SIG-M5 treated with dmso at 0.1 percent for 504 hours (cell line): ENCODE measurements at regions not wholly inside any gene's neighbourhood (a gene's known extent, or its start where the extent isn't known, plus 50 kb on each side); places are given as distances from the start of the nearest gene placed in this dataset.

Source experiments
- DNase-seq: peaks from one replicate; lab custom pipeline; 2025; ENCODE audit not compliant: unreplicated experiment; lab: John Stamatoyannopoulos, UW

DNA sequence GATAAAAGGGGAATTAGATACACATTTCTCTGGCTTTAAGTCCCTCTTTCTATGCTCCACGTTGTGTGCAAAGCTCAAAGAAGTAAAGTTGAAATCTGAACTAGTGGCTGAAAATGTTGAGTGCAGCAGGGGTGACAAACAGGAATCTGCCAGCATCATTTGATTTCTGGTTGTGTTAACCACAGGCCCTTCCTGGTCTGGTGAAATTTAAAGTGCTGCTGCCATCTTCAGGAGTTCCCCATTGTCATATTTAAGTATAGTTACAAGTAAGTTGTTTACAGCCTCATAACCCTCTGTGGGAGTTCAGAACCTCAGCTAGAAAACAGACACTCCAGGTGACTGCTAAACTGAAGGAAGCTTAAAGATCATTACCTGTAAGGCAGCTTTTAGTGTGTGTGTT is 90.9 kb upstream of the CCDC196 start:
- DNase-seq: peak; percentile 23

DNA sequence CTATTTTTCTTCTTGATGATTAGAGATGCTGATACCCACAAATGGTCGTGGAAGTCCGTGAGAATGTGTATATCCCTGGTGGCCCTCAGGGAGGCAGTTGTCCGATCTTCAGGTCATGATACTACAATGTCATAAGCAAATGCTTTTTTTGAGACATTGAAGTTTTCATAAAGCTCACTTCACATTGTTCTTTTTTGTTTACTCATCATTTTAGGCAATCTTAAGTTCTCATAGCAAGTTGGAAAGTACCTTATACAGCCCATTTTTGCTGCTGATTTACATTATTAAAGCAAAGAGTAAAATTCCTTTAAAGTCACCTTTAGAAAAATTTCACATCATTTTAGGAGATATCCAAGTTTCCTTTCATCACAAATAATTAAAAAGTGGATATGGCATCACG is 90.0 kb upstream of the CCDC196 start:
- no peak for DNase-seq

DNA sequence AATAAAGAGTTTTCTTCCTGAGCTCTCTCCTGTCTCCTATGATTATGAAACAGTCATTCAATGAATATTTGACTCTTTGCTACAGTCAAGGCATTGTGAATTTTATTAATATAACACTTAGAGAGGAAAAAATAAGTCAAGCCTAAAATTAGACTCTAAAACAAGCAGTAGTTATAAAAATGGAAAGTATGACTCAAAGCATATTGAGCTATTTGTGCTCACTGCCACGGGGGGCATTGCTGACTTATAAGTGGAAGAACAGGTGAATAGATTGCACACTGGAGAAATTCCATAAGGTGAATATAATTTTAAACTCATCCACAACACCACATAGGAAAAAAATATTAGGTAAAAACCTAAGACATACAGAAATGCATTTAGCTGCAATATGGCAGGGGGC is 87.7 kb upstream of the CCDC196 start:
- DNase-seq: no peak

DNA sequence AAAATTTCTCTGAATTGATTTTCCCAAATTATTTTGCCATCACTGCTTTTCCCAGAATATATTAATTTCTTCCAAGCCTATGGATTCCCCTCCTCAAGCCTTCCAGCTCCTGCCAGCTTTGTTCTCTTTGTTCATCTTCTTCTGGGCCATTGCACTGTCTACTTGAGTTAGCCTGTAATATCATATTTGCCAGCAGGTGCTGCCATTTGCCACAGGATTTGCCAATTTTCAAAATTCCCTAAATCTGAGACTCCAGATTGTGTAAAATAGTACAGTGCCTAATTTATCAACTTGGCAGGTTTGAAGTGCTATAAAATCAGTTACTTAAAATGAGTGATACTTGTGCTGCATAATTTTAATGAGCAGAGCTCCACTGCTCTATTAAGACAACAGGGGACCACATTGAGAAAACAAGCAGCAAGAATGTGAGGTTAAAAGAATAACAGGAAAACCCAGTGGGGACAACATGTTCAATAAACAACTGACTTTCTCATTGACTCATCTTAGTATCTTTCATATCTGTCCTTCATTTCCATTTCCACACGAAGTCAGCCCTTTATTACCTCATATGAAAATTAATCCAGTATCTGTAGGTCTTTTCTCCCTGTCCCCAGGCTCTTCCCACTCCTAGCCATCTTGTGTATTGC is 84.6 kb upstream of the CCDC196 start:
- no peak for DNase-seq

DNA sequence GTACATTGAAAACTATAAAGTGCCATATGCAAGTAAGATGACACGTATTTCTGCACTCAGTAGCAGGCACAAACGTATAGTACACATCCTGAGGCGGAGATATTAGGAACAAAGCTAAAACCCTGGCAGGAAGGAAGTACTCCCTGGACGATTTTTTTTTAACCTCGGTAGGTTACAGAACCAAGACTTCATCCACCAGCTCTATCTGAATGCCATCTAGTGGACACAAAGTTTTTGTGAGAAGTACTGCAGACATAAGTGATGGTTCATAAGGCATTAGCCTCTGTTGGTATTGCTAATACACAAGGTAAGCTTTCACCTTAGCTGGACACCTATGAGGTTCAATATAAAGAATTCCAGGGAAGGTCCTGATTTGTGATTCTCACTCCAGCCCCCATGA is 83.0 kb upstream of the CCDC196 start:
- DNase-seq: peak; percentile 70

GRCh38 chr14:66404051-66404545 is 82.1 kb upstream of the CCDC196 start:
- DNase-seq: no peak

DNA sequence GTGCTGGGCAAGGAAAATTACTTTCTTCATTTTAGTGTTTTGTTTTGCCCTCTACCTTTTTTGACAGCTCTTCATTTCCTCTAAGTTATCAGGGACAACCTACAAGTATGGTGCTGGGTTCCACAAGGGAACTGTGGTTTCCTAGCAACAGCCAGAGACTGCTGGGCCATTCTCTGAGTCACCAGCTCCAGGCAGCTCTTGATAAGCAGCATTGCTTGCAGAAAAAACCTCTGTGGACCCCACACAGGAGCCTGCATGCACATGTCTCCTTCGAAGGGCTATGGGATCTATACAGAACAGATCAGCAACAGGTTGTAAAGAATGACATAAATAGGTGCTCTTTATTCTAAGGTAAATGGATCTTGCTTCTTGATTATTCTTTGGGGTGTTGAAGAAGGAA is 81.0 kb upstream of the CCDC196 start:
- no peak for DNase-seq

DNA sequence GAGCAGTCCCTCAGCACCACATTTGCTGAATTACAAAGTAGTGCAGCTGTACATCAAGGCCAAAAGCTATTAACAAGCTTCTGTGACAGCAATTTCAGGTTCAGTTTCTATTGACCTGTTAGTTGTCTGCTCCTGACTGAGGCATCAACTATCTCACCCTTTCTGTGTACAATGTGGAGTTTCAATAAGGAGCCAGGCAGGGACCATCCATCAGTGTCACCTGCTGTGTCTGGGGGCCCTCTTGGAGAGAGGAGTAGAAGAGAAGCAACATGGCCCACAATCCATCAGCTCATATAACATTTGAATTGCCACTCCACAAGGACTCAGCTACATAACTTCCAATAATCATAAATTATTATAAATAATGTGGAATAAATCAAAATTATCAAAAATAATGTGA is 72.3 kb upstream of the CCDC196 start:
- DNase-seq: no peak

- DNase-seq: no peak
Measured at GRCh38 chr14:66414511-66414910, 71.7 kb upstream of the CCDC196 start.

DNA sequence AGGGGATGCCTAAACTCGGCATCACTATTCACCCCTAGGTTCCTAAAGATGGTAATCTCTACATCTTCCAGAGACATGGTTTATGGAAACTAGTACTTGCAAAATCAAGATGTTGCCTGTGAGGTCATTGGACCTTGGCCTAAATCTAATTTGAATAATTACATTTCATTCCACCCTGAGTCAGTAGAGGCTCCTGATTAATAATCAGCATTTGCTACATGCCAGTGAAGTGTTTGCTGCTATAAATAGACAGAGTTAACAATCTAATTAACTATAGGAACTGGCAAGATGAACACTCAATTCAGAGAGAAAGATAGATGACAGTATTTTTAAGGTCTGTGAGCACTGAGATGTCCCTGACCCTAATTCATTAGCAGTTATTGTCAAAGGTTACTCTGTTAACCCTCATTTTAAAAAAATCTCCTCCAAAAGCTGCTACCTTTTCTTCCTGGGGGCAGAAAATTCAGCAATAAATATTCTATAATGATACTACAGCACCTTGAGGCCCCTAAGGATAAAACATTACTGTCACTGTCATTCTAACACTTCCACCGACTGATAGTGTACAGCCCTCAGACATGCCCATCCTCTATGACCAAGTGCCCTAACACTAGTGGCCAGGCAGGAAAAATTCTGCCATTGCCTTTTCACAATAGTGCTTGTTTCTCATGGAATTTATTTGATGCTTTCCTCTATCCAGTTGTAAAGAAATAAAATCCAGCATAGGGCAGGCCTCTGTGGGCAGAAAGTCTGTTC is 65.7 kb upstream of the CCDC196 start:
- no peak for DNase-seq

DNA sequence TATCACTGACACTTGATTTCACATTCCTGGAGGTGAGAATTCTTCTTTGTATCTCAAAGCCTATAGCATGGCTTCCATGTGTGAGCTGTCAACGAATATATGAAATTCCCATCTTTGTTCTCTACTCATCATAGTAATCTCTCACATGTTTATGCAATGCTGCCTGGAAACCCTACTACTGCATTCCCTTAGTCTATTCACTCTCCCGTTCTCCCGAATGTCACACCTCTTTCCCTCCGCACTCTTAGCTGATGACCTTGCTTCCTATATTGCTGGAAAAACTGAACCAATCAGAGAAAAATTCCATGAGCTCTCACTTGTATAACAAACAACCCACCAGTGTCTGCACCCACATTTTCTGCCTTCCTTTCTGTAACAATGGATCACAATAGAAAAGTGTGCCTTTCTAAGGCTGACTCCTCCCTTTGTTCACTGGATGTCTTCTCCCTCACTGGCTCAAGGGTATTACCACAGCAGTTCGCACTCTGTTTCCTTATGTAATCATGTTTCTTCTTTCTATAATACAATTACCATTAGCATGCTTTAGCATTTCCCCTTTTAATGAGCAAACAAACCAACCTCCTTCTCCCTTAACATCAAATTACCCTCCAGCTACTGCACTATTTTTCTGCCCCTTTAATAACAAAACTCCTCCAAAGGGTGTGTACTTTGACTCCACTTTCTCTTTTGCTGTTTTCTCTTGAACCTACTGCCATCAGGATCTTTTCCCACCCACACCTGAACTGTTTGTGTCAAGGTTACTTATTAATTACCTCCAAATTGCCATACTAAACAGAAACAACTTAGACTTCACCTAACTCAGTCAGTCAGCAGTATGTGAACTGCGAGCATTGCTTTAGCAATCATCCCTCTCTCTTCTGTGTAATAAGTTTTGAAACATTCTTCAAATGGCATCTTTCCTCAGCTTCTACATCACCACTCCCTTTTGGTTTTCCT is 63.9 kb upstream of the CCDC196 start:
- DNase-seq: no peak

GRCh38 chr14:66425402-66425801 is 60.8 kb upstream of the CCDC196 start:
- no peak for DNase-seq

GRCh38 chr14:66426451-66426850 is 59.7 kb upstream of the CCDC196 start:
- no peak for DNase-seq

DNA sequence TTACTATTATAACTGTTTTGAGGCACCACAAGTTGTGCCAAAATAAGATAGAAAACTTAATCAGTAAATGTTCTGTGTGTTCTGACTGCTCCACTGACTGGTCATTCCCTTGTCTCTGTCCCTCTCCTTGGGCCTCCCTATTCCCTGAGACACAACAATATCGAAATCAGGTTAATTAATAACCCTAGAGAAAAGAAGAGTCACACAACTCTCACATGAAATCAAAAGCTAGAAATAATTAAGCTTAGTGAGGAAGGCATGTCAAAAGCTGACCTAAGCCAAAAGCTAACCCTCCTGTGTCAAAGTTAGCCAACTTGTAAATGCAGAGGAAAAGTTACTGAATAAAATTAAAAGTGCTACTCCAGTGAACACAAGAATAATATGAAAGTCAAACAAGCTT is 53.8 kb upstream of the CCDC196 start:
- no peak for DNase-seq

GRCh38 chr14:66434464-66434863 is 51.7 kb upstream of the CCDC196 start:
- DNase-seq: no peak

- DNase-seq: no peak
Measured at GRCh38 chr14:66435683-66436082, 50.5 kb upstream of the CCDC196 start.
